H7 (cell line): ENCODE measurements at regions not wholly inside any gene's neighbourhood (a gene's known extent, or its start where the extent isn't known, plus 50 kb on each side); places are given as distances from the start of the nearest gene placed in this dataset.
A peak's percentile ranks its signal among the peaks of the same experiment; 100 is the strongest.
"Not testable (repeated sequence)": the region's sequence is repeated elsewhere in the genome, so short reads cannot be mapped to it uniquely, and the experiment has no call there.

Experiments
- DNase-seq: peaks from one replicate; pipeline ENCODE4 v3.0.0; 2012
- H3K27me3 ChIP-seq: 2 replicates; pipeline ENCODE4 v1.6.0; 2011; ENCODE audit warnings: mild to moderate bottlenecking, low read length; ENCODE audit not compliant: control insufficient read depth, insufficient read depth
- H3K36me3 ChIP-seq: replicated peaks from 2 replicates; pipeline ENCODE4 v1.5.1; 2011; ENCODE audit warnings: low read length; ENCODE audit not compliant: control insufficient read depth, insufficient read depth
- H3K4me3 ChIP-seq: 2 replicates; pipeline ENCODE4 v1.5.1; 2011; ENCODE audit warnings: low read depth, mild to moderate bottlenecking, control low read depth, low read length, moderate library complexity; ENCODE audit not compliant: insufficient read depth

DNA sequence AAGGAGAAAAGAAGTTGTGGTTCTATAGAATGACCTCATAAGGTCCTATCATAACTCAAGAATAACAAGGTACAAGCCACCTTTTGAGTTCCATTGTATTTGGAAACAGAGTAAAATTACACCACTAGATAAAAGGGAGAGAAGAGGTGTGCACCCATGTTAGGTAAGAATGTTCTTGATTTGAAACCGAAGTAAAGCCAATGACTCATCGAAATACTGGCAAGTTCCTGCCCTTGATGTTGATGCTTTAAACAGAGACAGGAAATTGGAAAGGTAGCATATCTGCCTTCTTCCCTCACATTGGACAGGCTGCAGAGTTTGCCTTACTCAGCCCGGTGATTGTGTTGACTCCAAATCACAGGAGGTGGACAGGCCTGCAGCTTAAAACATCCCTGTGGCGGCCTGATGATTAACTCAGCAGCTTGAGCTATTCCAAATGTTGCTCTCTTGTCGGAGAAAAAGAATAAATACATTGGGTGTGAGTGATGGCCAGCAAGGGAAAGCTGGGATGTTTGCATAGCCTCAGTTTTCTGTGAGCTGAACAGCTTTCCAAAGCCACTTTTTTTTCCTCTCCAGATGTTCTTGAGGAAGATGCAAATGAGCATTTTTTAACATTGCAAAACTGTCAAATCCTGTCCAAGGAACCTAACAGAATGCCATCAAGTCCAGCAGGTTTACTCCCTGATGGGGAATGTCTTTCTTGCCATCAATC is 321.1 kb downstream of the NKX6-1 start:
- H3K27me3 ChIP-seq: no peaks in the 10 kb centered on the region
- no peaks in the 10 kb centered on the region for H3K36me3 ChIP-seq
- H3K4me3 ChIP-seq: no peak overlapping the region
- DNase-seq: no peak

DNA sequence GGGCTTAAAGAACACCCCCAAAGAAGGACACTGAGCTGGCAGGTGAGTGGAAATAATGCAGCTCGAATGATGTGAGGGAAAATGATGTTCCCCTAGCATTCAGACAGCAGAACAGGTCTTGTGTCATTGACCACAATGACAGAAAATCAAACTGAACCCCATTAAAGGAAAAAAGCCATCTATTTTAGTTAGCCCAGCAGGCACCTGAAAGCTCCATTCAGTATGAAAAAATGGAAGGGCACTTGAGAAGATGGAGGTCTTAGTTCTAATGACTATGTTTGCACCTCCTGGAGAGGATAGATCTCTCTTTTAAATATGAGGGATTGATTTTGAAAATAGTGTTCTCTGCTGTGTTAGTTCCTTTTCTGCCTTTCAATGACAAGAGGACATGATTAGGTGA is 323.1 kb downstream of the NKX6-1 start:
- no peak for DNase-seq
- H3K27me3 ChIP-seq: no peaks in the 10 kb centered on the region
- no peaks in the 10 kb centered on the region for H3K36me3 ChIP-seq
- H3K4me3 ChIP-seq: no peak overlapping the region

DNA sequence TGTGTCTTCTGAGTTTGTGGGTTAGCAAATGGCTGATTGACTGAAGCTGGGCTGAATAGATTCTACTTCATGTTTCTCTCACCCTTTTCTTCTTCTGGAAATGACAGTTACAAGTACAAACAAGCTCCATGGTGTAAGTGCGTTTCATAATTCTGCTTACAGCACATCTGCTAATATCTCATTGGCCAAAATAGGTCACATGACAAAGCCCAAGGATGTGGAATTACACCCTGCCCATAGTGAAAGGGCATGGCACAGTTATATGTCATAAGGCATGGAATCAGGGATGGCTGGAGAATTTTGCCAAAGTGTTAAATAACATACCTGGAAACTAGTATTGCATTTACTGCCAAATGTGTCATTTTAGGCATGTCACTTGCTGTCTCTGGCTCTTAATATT is 327.2 kb downstream of the NKX6-1 start:
- no peaks in the 10 kb centered on the region for H3K36me3 ChIP-seq
- no peaks in the 10 kb centered on the region for H3K27me3 ChIP-seq
- DNase-seq: no peak
- H3K4me3 ChIP-seq: no peak overlapping the region

GRCh38 chr4:84167564-84167963 is 331.5 kb downstream of the NKX6-1 start:
- H3K36me3 ChIP-seq: no peaks in the 10 kb centered on the region
- no peak overlapping the region for H3K4me3 ChIP-seq
- H3K27me3 ChIP-seq: no peaks in the 10 kb centered on the region
- DNase-seq: peak; percentile 55

- no peak overlapping the region for H3K4me3 ChIP-seq
- H3K27me3 ChIP-seq: no peaks in the 10 kb centered on the region
- no peak for DNase-seq
- no peaks in the 10 kb centered on the region for H3K36me3 ChIP-seq
These were observed 332.0 kb downstream of the NKX6-1 start for GRCh38 chr4:84167093-84167492.

GRCh38 chr4:84166486-84166885 is 332.6 kb downstream of the NKX6-1 start:
- H3K36me3 ChIP-seq: no peaks in the 10 kb centered on the region
- H3K27me3 ChIP-seq: no peaks in the 10 kb centered on the region
- no peak for DNase-seq
- H3K4me3 ChIP-seq: no peak overlapping the region

GRCh38 chr4:84164201-84164600 is 334.9 kb downstream of the NKX6-1 start:
- Histone ChIP-seq H3K4me3 (no peak overlapping the region), H3K36me3 (no peaks in the 10 kb centered on the region), H3K27me3 (no peaks in the 10 kb centered on the region)
- no peak for DNase-seq

- Histone ChIP-seq H3K4me3 (no peak overlapping the region), H3K27me3 (no peaks in the 10 kb centered on the region), H3K36me3 (no peaks in the 10 kb centered on the region)
- peak; percentile 18 for DNase-seq
These were observed 339.3 kb downstream of the NKX6-1 start for GRCh38 chr4:84159762-84160161.

DNA sequence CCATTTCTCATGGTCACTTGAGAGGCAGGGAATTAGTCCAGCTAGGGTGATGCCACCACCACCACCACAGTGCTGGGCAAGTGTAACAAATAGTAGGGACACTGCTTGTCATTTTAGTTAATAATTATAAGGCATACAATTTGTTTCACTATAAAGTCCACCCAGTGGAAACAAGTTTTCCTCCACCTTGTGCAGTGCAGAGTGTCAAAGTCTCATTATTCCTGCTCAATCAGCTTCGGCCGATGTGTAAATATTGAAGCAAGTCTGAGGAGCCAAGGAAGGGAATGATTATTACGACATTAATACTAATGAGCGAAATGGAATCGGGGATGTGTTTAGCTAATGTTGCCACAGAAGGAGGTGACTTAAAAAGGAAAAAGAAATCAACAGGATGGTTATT is 340.4 kb downstream of the NKX6-1 start:
- no peaks in the 10 kb centered on the region for H3K27me3 ChIP-seq
- no peaks in the 10 kb centered on the region for H3K36me3 ChIP-seq
- DNase-seq: no peak
- H3K4me3 ChIP-seq: no peak overlapping the region

- Histone ChIP-seq H3K27me3 (no peaks in the 10 kb centered on the region), H3K36me3 (no peaks in the 10 kb centered on the region), H3K4me3 (no peak overlapping the region)
- no peak for DNase-seq
These were observed 347.5 kb downstream of the NKX6-1 start for GRCh38 chr4:84151574-84151973.

DNA sequence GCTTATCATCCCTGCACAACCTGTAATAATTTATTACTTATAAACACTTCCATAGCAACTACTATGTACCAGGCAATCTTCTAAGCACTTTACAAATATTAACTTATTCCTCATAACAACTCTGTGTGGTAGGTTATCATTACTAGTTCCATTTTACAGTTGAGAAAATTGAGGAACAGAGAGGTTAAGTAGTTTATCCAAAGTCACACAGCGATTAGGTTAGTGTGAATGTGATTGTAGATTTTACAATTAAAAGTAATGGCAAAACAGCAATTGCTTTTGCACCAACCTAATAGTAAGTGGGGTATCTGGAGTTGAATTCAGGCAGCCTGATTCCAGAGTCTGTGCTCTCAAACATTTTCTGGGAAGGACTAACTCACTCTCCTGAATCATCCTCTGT is 348.9 kb downstream of the NKX6-1 start:
- no peak for DNase-seq
- H3K27me3 ChIP-seq: no peaks in the 10 kb centered on the region
- H3K4me3 ChIP-seq: no peak overlapping the region
- no peaks in the 10 kb centered on the region for H3K36me3 ChIP-seq

- no peak for DNase-seq
- Histone ChIP-seq H3K36me3 (no peaks in the 10 kb centered on the region), H3K27me3 (no peaks in the 10 kb centered on the region), H3K4me3 (no peak overlapping the region)
These were observed 351.3 kb downstream of the NKX6-1 start for GRCh38 chr4:84147831-84148230.

- no peaks in the 10 kb centered on the region for H3K36me3 ChIP-seq
- no peak for DNase-seq
- no peaks in the 10 kb centered on the region for H3K27me3 ChIP-seq
- no peak overlapping the region for H3K4me3 ChIP-seq
These were observed 352.7 kb downstream of the NKX6-1 start for GRCh38 chr4:84146300-84146959.

GRCh38 chr4:84145176-84145575 is 353.9 kb downstream of the NKX6-1 start:
- no peak overlapping the region for H3K4me3 ChIP-seq
- no peaks in the 10 kb centered on the region for H3K27me3 ChIP-seq
- H3K36me3 ChIP-seq: no peaks in the 10 kb centered on the region
- DNase-seq: no peak

GRCh38 chr4:84126911-84127310 is 372.2 kb downstream of the NKX6-1 start:
- DNase-seq, H3K36me3 ChIP-seq, H3K27me3 ChIP-seq: not testable (repeated sequence)
- H3K4me3 ChIP-seq: peak overlapping the region; percentile 43
